KBM-7 (cell line): ENCODE measurements at regions not wholly inside any gene's neighbourhood (a gene's known extent, or its start where the extent isn't known, plus 50 kb on each side); places are given as distances from the start of the nearest gene placed in this dataset.
"Not testable (repeated sequence)": the region's sequence is repeated elsewhere in the genome, so short reads cannot be mapped to it uniquely, and the experiment has no call there.

Source experiments
- DNase-seq: peaks from one replicate; pipeline ENCODE4 v3.0.0-alpha.2; 2015
- in situ Hi-C: fragments of 300-500 bp; cut with MboI; formaldehyde crosslinking; loops from 2 replicates; pipeline ENCODE4 v1.14.3; 2020; ENCODE audit warnings: low sequenced_read_pairs, low pct_unique_long_range_greater_than_20kb, mixed read lengths

DNA sequence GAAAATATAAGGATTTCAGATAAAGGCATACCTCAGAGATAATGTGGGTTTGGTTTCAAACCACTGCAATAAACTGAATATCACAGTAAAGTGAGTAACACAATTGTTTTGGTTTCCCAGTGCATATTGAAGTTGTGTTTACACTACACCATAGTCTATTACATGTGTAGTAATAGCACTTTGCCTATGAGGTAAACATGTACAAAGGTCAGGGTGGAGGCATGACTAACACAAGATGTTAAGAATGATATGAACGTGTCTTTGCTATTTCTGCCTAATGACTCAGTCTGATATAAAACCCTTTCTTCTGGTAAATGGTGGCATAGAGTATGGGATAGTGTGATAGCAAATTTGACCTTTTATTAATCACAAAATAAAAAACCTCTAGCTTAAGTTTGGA lies 621.5 kb upstream of the ADGRL2 start:
- in situ Hi-C loops = no loop called here
- no peak for DNase-seq

DNA sequence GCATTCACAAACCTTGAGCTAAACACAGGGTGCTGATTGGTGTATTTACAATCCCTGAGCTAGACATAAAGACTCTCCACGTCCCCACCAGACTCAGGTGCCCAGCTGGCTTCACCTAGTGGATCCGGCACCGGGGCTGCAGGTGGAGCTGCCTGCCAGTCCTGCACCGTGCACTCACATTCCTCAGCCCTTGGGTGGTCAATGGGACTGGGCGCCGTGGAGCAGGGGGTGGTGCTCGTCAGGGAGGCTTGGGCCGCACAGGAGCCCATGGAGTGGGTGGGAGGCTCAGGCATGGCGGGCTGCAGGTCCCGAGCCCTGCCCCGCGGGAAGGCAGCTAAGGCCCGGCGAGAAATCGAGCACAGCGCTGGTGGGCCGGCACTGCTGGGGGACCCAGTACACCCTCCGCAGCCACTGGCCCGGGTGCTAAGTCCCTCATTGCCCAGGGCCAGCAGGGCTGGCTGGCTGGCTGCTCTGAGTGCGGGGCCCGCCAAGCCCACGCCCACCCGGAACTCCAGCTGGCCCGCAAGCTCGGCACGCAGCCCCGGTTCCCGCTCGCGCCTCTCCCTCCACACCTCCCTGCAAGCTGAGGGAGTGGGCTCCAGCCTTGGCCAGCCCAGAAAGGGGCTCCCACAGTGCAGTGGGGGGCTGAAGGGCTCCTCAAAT lies 622.2 kb upstream of the ADGRL2 start:
- in situ Hi-C loops, DNase-seq: not testable (repeated sequence)

DNA sequence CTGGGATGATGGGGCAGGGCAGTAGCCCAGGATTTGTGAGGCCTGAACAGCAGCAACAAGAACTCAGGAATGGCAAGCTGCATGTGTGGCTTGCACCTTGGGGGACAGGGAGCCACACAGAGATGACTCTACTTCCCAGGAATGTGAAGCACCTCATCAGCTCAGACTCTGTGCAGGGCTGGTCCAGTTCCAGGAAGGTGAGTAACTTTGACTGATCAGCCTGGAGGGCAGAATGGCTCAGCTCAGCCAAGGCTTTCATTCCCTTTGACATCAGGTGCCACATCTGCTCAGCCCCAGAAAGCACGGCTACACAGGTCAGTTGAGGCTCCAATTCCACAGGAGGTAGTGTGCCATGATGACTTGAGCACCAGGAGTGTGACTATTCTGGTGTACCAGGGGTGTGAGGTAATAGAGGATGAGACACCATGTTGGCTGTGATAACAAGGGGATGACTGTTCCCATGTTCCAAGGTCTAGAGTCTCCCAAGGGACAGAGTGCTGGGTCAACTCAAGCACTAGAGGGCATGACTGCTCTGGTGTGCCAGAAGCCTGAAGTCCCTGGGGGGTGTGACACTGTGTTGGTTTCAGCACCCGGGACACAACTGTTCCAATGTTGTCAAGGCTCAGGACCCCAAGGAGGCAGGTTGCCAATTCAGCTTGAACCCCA lies 625.8 kb upstream of the ADGRL2 start:
- in situ Hi-C loops = no loop called here
- DNase-seq = no peak

DNA sequence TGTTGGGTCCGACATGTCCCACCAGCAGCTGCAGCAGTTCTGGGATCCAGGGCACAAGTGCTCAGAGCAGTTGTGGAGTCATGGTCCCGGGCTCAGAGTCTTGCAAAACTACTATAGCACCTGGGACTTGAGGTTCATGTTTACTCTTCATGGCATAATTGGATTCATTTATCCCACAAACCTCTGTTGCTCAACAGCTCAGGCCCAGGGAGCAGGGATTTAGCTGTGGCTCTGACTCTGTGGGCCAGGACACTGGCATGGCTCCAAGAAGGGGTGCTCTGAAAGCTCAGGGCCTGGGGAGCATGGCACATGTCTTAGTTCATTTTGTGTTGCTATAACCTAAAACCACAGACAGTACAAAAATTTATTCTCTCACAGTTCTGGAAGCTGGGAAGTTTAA lies 626.7 kb upstream of the ADGRL2 start:
- no peak for DNase-seq
- in situ Hi-C loops = no loop called here

DNA sequence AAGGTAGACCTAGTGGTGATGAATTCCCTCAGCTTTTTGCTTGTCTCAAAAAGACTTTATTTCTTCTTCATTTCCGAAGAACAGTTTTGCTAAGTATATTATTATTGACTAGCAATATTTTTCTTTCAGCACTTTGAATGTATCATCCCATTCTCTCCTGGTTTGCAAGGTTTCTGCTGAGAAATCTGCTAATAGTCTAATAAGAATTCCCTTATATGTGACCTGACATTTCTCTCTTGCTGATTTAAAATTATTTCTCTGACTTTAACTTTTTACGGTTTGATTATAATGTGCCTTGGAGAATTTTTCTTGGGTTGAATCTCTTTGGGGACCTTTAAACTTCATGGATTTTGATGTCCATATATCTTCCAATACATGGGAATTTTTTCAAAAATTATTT lies 628.3 kb upstream of the ADGRL2 start:
- no peak for DNase-seq
- in situ Hi-C loops = no loop called here

DNA sequence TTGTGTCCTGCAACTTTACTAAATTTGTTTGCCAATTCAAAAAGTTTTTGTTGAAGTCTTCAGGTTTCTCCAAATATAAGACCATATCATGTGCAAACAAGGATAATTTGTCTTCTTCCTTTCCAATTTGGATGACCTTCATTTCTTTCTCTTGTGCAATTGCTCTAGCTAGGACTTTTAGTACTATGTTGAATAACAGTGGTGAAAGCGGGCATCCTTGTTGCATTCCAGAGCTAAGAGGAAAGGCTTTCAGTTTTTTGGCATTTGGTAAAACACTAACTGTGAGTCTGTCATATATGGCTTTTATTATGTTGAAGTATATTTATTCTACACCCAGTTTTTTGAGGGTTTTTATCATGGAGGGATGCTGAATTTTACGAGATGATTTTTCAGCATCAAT lies 630.0 kb upstream of the ADGRL2 start:
- in situ Hi-C loops = no loop called here

DNA sequence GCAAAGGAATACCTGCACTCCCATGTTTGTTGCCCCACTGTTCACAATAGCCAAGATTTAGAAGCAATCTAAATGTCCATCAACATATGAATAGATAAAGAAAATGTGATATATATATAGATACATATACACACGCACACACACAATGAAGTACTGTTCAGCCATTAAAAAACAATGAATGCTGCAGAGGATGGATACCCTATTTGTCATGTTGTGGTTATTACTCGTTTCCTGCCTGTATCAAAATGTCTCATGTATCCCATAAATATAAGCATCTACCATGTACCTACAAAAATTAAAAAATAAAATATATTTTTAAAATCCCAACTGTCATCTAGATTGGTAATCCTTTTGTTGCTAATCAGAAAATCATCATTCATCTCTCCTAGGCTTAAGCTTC lies 634.8 kb upstream of the ADGRL2 start:
- DNase-seq = no peak
- in situ Hi-C loops = no loop called here

More for the DNA sequence above, 630.0 kb upstream of the ADGRL2 start:
- DNase-seq = no peak

DNA sequence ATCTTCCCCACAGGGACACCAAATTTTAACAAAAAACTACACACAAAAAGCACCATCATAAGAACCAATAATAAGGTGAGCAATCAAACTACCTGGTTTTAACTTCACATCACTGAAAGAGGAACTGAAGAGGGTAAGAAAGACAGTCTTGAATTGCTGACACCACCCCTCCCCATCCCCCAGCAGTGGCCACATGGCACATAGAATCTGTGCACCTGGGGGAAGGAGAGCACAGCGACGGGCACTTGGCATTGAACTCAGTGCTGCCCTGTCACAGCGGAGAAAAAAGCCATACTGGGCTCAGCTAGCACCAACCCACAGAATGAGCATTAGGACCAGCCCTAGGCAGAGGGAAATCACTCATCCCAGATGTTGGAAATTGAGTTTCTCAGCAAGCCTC lies 640.0 kb upstream of the ADGRL2 start:
- no peak for DNase-seq

DNA sequence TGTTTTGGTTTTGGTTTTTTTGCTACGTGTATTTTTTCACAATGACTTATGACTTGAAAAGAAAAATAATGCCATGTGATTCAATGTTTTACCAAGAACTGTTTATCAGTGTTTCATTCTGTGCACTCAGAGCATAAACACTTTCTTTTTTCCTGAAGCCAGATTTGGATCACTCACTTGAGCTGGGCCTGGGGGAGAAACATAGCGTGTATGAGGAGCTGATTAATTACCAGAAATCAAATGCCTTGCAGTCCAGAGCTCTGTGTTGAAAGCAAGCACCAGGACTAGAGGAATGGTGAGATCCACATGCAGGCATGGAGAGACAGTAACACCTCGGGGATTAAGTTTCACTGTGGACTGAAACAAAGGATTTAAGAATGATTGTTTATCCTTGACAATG lies 642.1 kb upstream of the ADGRL2 start:
- in situ Hi-C loops = no loop called here
- DNase-seq = no peak

More for the DNA sequence above, 640.0 kb upstream of the ADGRL2 start:
- in situ Hi-C loops = no loop called here

DNA sequence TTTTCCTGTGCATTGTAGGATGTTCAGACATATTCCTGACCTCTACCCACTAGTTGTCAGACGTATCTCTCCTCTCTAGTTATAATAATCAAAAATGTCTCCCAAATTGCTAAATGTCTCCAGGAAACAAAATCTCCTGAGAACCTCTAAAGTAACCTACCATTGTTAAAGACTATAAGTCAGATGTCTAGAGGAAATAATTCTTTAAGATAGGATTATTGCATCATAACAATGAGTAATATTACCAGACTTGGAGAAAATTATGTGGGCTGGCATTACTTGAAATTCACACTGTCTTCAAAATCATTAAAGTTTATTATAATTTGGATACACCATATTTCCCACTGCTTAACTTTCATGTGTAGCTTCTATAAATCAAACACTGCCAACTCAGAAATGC lies 643.0 kb upstream of the ADGRL2 start:
- DNase-seq = no peak
- in situ Hi-C loops = no loop called here

DNA sequence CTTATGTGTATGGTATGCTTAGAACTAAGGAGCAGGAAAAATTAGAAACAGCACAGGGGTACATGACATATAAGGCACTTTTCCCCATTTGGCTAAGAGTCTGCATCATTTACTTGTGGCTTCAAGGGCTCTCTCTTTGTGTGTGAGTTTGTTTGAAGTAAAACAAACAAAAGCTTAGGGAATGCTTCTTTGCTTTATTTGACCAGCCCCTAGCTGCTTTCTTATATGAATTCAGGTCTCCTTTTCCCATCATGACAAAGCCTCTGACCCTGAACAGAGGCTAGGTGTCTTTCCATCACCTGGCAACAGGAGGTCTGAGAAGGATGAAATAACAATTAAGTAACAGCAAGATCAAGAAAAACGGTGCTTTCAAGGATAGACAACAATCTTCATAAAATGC lies 643.8 kb upstream of the ADGRL2 start:
- DNase-seq = no peak
- in situ Hi-C loops = no loop called here

DNA sequence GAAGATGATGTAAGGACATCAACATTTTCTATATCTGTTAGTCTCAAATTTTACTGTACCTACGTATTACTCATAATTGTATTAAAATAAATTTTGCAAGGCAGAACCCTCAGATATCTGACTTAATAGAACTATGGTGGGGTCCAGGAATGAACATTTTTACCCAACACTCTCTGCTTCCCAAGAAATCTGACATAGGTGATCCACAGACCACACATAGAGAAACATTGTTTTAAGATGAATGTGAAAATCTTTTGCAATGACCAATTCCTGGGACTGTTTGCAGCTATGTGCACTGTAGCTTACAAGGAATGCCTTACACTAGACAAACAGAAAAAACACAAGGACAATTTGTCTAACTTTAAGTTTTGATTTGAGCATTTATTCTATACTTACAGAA lies 645.6 kb upstream of the ADGRL2 start:
- in situ Hi-C loops = no loop called here
- no peak for DNase-seq

DNA sequence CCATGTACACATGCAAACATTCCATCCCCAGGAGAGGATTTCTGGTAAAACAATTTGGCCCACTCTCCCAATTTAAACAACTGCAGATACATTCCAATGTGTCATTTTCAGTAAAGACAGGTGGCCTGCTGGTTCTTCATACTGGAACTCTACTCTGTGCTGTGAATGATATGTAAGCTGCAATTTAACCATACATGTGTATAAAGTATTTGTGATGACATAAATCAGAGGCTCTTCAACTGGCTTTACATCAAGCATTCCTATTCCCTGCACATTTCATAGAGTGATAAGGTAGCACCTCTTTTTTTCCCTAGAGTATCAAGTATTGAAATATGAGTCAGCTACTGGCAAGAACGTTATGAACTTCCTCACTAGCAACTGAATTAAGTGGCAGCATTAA lies 649.5 kb upstream of the ADGRL2 start:
- DNase-seq = no peak
- in situ Hi-C loops = no loop called here

DNA sequence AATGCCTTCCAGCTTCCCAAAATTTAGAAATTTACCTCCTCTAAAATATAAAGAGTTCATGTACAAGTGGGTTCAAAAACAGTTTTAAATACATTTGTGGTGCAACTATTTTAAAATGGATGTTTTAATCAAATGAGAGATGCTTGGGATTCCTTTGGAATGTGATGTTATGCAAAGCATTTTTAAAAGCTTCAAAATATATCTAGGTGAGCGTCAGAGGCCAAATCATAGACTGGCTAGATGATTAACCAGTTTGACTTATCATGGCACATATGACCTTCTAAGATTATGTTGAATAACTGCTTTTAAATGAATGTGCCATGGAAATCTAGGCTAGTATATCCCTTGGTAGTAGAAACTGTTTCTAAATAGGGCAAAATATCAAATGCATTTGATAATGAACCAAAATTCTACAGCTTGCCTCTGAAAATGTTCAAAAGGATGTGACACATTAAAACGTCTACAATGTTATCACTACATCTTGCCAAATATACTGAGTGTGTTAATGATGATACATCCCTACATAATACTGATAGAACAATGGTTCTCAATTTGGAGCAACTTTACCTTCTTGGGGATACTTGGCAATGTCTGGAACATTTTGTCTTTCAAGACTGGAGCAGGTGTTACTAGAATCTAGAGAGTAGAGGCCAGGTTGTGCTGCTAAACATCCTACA lies 650.9 kb upstream of the ADGRL2 start:
- in situ Hi-C loops = no loop called here
- no peak for DNase-seq

DNA sequence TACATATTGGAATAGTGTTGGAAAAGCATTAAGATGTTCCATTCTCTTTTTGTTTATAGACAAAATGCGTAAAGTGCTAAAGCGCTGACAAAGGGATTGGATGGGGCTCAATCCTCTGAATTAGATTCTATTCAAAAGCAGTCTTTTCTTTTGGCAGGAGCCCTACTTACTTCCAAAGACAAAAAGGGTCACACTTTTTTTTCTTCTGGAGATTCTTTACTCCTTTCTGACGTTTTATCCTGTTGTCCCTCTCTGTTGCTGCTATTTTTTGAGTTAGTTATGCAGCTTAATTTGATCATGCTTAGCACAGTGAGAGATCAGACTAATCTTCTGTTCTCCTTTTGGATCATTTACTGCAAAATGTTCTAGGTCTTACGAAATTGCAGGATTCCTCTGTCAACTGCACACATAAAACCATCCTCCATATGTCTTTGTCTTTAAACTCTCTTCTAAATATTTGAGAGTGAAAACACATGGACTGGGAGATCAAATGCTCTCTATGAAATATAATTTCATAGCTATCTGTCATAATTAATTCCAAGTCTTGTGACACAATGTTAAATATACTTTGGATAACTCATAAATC lies 656.4 kb upstream of the ADGRL2 start:
- in situ Hi-C loops = no loop called here
- no peak for DNase-seq

DNA sequence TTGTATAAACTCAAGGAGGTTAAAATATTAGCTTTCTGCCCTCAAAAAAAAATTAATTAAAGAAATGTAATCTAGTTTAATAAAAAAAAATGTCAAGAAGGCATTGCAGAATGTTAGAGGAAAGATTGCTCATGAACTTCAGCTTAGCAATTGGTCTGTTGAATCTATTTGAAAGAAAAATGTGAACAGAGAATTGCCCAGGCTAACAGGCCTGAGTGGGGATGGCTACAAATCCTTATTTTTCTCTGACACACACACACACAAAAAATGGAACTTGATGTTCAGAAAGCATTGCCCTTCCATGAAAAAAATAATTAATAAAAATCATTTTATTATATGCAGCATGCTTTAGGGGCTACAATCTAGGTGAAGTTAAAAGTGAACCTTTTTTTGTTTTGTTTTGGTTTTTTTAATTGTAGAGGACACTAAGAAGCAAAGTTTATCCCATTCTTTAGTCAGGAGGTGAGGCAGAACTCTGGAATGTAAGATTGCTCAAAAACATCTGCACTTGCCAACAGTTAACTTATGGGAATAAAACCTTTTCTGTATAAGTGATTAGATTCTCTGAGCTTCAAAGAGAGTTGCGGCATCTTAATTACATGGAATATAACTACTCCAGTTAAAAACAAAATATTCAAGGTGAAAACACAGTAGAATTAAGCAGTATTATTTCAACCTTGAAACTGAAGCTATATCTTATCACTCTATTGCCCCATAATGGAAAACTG lies 658.5 kb upstream of the ADGRL2 start:
- in situ Hi-C loops = no loop called here
- DNase-seq = no peak

DNA sequence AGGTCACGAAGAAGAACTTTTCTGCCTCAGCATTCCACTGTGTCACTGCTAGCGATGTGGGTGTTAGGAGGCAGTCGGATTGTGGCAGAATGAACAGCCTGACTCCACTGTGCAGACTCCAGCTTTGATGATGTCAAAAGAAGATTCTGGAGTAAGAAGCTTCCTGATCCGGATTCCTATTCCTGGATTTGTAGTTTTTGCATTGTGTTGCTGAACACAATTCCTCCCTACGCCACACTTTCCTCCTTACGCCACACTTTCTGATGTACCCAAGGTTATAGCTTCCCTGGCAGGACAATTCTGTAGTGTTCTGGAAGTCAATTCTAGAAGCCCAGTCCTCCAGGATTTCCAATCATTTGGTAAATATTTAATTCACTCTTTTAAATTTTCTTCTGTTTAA lies 665.2 kb upstream of the ADGRL2 start:
- in situ Hi-C loops = no loop called here
- DNase-seq = no peak

DNA sequence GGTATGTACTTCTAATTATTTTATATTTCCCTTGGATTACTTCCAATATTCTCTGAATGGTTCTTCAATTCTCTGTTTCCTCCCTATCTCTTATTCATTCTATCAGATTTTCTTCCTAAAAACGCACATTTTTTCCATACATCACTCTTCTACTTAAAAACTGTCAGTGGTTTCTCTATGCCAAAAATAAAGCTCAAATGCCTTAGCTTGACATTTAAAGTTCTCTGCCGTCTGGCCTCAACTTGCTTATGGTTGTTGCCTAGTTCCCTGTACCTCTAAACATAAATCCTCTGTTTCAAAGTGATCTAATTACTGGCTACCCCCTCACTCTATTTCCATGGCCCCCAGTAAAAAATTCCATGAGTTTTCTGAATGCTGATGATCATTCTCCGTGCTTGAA lies 671.0 kb upstream of the ADGRL2 start:
- in situ Hi-C loops = no loop called here
- DNase-seq = no peak

DNA sequence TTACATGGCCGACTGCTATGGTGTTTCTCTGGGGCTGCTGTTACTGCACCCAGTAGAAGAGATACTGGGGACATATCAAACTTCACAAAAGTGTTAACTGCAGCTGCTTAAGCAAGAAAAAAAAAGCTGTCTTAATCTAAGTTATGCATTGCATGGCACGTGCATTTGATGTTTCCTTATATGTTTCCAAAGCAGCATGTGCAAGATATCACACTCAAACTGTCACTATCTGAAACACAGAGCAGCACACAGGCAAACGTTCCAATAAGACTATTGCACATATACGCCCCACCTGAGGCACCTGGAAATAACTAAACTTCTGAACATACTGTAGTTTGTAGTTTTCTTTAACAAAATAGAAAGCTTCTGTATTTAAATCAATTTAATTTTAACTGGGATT lies 671.4 kb upstream of the ADGRL2 start:
- in situ Hi-C loops = no loop called here
- DNase-seq = no peak

DNA sequence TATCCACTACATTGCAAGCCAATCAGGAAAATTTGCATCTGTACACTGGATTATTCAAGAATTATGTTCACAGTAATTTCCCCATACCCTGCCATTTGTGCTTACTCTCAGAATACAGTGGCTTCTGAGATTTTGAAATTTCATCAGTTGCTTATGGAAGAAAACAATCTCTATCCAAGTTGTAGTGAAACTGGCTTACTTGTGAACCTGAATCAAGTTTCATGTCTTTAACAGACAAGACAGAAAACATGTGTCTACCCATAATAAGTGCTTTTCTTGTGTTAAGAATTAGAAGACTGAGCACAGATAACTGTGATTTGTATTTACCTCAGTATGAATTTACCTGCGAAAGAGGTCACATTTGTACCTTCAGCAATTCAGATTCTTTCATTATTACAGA lies 672.7 kb upstream of the ADGRL2 start:
- no peak for DNase-seq
- in situ Hi-C loops = no loop called here
